ENCODE measurements at regions not wholly inside any gene's neighbourhood (a gene's known extent, or its start where the extent isn't known, plus 50 kb on each side); places are given as distances from the start of the nearest gene placed in this dataset.
"Not testable (repeated sequence)": the region's sequence is repeated elsewhere in the genome, so short reads cannot be mapped to it uniquely, and the experiment has no call there.

DNA sequence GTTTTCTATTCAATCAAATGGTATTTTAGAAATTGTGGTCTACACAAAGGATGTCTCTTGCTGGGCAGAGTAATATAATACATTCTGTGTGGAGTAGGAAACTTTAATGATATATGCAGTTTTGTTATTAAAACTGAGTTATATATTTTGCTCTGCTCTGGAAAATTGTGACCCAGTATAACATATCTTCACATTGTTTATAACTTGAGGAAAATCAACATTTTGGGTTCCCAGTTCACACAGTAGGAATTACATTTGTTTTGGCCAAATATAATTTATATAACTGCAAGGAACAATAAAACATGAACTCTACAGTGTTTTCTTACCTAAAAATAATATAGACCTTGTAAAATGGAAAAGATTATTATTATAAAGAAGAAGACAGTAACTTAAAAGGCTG lies 372.4 kb downstream of the OSR1 start:
- no peak for DNase-seq (ENCODE audit: low read depth)

DNA sequence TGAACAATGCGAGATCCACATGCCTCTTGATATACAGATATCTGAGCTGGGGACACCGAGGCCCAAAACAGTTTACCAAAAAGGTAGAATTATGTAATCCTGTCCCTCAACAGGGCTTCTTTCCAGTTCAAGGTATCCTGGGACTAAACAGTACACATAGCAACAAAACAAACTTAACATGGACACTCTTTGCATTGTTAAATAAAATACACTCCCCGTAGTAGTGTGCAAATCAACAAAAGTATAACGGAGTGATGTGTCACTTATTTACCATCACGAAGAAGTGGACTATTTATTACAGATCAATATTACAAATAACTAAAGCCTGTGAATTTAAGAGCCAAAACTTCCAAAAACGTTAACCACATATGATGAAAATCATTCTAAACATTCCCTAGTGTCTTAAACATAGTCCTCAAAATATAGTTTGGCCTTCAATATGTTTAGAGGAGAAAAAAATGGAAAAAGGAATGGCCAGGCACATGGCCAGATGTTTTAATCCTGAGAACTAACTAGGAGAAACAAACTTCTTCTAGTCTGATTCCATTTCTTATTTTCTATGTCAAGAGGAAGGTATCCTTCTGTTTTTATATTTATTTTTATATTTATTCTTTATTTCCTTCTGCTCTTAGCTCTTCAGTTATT lies 377.5 kb downstream of the OSR1 start:
- DNase-seq (ENCODE audit: low read depth) = no peak

DNA sequence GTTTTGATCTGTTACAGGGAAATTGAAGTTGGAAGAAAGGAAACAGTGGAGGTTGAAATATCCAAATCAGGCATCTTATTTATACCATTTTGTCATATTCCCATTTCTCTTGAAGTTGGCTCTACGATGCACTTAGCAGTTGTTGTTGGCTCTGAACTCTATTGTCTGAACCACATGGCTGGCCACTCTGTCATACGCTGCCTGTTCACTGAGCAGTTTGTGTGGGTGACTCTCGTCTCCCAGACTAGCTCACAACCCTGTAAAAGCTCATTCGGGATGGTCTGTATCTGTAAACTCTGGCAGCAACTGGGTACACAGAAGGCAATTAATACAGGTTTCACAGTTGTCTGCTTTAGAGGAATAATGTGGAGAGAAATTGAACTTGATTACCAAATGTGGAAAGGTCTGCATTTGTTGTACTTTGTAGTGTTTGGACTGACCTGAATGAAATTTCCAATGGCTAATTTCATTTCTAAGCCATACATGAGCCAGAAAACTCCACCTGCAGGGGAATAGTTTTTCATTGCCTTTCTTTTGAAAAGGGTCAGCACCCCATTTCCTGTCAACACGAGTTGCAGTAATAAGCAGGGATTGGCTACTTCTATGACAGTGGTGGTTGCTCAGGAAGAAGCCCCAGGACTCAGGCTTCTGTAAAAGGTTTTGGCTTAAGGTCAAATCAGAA lies 378.2 kb downstream of the OSR1 start:
- no peak for DNase-seq (ENCODE audit: low read depth)

DNA sequence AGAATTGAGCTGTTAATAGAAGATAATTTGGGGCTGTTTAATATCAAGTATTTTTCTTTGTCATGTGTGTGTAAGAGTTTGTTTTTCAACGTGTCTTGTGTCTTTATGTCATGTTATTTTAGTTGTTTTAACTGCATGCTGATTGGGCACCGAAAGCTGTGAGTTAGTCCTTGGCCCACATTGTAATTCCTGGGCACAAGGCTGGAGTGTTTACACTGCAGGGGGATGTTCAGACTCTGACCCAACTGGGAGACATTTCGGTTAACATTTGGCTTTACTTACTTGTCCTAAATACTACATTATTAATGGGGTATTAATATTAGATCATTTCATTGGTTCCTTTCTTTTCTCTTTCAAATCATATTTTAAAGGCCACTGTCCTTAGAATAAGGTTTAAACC lies 381.0 kb downstream of the OSR1 start:
- no peak for DNase-seq (ENCODE audit: low read depth)

DNA sequence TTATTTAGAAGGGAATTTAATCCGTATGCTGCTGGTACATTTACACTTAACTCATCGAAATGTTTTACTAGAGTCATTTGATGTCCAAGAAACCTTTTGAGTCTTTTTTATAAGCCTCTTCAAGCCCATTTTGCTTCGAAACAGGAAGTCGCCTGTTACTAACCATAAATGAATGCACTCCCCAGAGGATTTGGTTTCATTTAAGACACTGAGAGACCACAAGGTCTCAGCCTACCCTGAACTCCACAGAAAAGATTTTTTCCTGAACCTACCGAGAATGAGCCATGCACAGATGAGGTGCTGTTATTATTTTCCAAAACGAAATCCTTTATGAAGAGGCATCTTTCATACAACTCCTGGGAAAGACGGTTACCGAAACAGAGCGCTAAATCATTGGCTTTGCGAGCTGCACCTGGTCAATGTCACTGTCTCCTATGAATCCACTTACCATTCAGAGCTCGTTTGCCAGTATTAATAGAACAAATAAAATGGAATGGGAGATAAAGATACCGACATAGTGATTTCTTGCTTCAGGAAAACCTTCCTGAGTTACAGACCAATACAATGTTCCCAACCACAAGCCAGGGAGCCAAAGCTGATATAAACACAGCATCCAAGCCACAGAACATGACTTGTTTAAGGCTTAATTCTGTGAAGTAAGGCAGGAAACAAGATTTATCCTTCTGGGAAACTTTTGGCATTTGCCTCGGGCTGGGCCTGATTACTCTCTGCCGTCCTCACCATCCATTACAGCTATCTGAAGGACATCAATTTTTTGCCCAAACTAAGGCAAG lies 382.1 kb downstream of the OSR1 start:
- no peak for DNase-seq (ENCODE audit: low read depth)

DNA sequence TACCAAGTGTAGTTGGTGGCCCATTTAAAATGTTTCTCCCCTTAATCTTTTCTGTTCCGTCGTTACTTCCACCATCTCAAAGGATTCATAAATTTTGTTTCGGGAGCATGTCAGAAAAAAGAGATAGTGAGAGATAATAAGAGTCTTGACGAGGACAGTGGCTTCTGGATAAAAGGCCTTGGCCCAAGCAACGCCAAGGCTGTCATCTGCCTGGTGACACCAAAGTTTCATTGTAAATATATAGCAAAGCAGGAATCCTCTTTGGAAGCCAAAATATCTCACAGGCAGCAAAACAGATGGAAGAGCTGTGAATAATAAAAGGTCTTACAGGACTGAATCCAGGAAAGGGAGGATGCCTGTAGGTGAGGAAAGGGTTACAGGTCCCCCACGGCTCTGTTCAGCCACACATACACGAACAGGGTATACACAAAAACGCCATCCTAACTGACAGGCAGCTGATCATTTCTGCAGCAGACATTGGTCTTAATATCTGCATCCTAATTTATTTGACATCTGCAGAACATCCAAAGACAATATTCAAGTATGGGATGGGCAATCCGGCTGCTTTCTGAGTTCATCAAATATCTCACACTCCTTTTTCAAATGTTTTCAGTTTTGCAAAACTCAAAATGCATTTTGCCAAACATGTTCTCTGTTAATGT lies 382.8 kb downstream of the OSR1 start:
- DNase-seq (ENCODE audit: low read depth) = no peak

DNA sequence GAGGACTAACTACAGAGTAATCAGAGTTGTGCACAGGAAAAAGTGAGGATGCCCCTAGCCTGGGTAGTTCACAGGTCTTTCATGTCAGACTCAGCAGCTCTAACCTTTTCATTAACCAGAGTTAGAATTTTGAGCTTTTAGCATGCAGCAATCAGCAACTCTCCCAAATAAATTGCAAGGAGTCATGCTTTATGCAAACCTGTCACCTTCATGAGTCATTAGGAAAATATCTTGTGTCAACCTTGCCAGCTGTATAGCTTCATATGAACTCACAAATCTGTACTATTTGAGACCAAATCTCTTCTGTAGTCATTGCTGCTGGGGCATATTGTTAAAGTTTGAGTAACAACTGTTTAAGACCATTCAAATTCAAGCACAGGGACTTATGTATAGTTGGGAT lies 382.3 kb upstream of the NT5C1B start:
- DNase-seq (ENCODE audit: low read depth) = no peak

DNA sequence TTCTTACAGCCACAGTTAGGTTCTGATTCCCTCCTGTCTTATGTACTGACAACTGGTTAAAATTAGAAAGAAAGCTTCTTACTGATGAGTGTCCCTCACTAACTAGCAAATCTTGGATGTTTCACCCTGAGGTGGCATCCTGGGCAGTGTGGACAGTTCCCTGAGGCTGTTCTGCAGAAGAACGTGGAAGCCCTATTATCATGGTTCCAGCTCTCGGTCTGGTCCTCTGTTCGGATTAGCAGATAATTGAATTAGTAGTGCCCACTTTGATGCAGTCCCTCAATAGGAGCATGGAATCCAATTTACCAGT lies 381.7 kb upstream of the NT5C1B start:
- DNase-seq (ENCODE audit: low read depth) = no peak

DNA sequence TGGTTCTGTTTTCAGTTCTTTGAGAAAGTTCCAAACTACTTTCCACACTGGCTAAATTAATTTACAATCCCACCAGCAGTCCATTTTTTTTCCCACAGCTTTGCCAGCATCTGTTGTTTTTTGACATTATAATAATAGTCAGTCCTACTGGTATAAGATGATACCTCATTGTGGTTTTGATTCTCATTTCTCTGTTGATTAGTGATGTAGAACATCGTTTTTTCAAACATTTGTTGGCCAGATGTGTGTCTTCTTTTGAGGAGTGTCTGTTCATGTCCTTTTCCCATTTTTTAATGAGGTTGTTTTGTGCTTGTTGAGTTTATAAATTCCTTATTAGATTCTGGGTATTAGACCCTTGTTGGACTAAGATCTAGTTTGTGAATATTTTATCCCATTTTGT lies 376.8 kb upstream of the NT5C1B start:
- no peak for DNase-seq (ENCODE audit: low read depth)

DNA sequence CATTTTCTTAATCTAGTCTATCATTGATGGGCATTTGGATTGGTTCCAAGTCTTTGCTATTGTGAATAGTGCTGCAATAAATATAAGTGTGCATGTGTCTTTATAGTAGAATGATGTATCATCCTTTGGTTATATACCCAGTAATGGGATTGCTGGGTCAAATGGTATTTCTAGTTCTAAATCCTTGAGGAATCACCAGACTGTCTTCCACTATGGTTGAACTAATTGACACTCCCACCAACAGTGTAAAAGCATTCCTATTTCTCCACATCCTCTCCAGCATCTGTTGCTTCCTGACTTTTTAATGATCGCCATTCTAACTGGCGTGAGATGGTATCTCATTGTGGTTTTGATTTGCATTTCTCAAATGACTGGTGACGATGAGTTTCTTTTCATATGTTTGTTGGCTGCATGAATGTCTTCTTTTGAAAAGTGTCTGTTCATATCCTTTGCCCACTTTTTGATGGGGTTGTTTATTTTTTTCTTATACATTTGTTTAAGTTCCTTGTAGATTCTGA lies 374.4 kb upstream of the NT5C1B start:
- DNase-seq (ENCODE audit: low read depth) = not testable (repeated sequence)

DNA sequence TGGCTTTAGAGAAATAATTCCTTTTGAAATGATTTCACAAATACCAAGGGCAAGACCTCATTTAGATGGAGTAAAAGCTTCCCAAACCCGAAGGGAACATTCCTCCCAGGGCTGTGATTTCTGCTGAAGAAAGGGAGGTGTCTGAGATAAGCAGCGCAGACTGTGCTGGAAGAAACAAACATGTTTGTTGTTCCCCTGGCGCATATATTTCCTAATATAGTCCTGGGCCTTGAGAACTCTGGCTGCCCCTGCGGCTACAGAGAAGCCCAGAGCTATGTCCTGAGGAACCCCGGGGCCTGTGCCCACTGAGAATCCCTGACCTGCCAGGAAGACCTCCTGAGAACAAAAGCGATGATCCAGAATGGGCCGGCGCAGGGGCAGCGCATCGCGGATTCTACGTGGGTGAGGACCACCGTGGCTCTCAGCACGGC lies 372.6 kb upstream of the NT5C1B start:
- DNase-seq (ENCODE audit: low read depth) = no peak

DNA sequence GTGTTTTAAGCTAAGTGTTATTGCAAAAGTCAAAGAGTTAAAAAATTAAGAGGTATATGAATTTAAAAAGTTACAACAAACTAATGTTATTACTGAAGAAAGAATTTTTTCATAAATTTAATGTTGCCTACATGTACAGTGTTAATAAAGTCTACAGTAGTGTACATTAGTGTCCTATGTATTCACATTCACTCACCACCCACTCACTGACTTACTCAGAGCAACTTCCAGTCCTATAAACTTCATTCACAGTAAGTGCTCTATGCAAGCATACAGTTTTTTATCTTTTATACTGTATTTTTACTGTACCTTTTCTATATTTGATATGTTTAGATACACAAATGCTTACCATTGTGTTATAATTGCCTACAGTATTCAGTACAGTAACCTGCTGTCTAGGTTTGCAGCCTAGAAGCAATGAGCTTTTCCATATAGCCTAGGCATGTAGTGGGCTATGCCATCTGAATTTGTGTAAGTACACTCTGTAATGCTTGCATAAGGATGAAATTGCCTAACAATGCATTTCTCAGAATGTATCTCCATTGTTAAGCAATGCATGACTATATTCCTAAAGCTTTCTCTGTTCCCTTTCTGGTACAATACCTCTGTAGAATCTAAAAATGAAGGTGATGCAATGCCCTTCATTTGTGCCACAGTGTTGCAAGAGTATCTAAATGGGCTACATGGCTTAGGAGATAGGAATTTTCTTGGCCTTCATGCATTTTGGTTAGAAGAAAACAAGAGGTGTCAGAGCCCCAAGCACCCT lies 370.8 kb upstream of the NT5C1B start:
- no peak for DNase-seq (ENCODE audit: low read depth)

DNA sequence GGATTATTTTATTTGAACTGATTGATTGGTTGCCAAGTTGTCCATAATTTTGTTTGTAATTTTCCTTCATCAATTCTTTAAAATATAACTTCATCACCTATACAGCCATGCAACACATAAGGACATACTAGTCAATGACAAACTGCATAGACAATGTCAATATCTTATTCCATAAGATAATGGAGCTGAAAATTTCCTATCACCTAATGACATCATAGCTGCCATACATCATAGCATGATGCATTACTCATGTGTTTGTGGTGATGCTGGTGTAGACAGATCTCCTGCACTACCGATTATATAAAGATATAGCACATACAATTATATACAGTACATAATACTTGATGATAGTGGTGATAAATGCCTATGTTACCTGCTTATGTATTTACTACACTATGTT lies 369.8 kb upstream of the NT5C1B start:
- DNase-seq (ENCODE audit: low read depth) = no peak

DNA sequence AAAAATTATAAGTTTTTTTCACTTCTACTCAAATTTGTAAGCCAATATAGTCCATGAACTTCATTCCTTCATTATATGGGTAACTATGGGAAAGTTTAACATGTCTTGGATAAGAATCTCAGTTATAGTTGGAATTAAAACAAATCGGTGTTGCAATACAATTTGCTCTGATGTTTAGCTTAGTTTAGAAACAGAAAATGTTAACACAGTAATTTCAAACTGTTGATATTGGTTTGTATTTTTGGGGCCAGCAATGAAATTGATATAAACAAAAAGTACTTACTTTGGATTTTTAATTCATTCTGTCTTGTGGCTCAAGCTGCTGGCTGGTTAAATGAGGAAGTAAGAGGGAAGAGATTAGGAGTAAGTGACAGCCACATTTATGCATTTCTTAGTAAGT lies 368.5 kb upstream of the NT5C1B start:
- no peak for DNase-seq (ENCODE audit: low read depth)

DNA sequence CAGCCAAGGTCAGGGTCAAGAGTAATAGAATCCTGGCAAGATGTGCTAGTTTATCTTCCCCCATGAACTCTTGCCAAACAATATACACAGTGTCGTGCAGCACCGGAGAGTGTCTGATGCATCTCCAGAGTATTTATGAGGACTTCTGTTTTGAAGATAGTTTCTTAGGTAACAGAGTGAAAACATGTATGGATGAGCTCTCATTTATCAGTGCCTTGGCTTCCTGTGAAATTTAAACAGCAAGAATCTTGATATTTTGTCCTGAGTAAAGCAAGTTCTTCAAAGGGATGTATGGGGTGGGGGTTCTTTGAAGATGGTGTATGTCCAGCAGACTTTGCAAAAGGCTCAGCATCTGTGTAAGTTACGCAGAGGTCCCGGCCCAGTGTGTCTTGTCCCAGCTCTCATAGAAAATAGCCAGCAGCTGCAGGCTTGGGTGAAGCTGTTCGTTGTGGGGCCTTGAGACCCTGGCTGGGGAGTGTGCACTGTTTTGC lies 361.0 kb upstream of the NT5C1B start:
- DNase-seq (ENCODE audit: low read depth) = no peak

DNA sequence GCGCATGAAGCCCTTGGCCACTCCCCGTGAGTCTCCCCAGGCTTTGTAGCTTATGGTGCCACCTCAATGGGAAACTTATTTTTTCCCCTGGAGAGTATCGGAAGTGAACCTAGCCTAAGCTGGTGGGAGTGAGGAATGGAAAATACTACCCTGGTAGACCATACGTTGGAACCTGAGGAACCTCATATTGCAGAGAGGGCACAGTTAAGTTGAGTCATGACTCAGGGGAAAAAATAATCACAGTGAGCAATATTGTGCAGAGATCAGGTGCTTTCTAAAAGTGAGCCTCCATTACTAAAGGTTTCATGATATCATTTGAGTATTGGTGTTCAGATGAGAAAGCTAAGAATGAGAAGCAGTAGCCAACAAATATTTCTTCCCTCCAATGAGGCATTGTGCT lies 360.5 kb upstream of the NT5C1B start:
- no peak for DNase-seq (ENCODE audit: low read depth)

DNA sequence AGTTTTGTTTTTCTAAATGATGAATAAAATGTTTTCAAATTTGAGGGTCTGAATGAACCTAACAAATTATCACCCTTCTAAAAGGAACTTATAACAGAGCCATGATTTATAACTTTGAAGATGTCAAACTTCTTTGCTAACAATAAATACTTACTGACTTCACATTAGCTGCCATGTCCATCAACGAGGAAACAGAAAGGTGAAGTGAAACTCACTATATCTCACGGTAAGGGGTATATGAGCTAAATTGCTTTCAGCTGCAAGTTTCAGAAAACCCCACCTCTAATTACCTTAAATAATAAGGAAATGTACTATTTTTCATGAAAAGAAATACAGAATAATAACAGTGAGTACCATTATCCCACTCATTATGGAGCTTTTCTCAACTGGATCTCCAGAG lies 350.8 kb upstream of the NT5C1B start:
- no peak for DNase-seq (ENCODE audit: low read depth)

DNA sequence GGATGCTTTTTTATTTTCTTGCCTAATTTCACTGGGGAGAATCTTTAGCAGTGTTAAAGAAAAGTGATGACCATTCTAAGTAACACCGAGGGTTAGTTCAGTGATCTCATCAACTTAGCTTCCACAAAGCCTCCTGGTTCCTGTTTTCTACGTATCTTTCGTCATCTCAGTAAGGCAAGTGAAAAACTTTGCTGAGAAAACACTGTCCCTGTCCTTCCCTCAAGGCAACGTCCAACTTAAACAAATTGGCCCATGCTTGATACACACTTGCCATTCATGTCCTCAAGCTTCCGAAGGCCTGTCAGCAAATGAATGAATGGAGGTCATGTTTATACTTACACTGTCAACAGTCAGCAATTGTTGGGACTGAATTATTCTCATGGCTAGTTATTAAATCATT lies 350.4 kb upstream of the NT5C1B start:
- DNase-seq (ENCODE audit: low read depth) = not testable (repeated sequence)

DNA sequence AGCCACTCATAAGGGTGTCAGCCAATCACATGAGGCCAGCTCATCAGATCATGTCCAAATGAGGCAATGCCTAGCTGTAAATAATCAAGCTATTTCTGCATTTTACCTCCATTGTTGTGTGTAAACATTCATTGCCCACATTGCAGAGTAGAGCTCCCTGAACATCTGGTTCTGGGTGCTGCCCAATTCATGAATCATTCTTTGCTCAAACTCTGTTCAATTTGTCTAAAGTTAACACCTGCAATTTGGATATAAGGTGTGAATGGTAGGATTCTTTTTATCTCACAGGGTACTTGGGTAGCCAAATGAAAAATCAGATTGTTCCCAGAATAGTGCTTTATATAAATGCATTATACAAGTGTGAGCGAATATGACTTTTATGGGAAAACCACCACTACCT lies 345.5 kb upstream of the NT5C1B start:
- no peak for DNase-seq (ENCODE audit: low read depth)

DNA sequence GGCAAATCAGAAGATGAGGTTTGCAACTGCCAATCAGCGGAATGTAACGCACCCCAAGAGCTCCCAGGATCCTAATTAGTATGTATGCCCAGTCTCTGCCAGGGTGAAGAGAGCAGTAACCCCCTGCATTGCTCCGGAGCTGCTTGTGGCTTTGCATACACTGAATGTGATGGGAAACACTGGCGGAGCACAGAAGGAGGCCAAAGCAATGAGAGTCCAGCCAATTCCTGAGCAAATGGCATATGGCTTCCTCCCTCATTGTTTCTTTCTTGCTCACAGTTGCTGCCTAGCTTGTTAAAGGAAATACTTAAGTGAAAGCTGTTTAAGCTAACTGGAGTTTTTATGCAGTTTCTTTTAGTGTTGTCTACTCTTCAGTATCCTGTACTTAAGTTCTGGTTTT lies 343.5 kb upstream of the NT5C1B start:
- no peak for DNase-seq (ENCODE audit: low read depth)

DNA sequence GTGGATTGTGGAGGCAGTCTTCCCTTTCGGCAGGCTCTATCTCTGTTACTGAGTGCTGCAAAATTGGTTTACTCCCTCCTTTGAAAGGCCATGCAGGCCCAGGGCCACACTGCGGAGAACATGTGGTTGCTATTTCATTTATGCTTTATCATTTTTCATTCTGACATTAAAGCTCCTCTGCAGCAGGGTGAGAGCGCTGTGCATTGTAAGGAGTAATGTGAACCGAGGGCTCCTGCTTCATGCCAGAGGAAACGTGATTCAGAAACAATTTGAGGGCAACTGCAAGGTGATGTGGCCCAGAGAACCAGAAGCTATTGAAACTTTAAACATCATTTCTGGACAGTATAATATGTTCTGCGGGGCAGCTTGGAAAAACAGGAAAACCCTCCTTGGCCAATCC lies 341.6 kb upstream of the NT5C1B start:
- DNase-seq (ENCODE audit: low read depth) = no peak

All from stimulated activated CD8-positive, alpha-beta memory T cell treated with anti-CD3 and anti-CD28 coated beads, Interleukin-7, amount 100 ng/mL, for 24 hours (primary cell).